ENCODE measurements at regions not wholly inside any gene's neighbourhood (a gene's known extent, or its start where the extent isn't known, plus 50 kb on each side); places are given as distances from the start of the nearest gene placed in this dataset.

- Mint-ChIP-seq H3K27ac (ENCODE audit: unreplicated experiment) (no peak overlapping the region), H3K4me3 (ENCODE audit: unreplicated experiment) (no peak overlapping the region), H3K36me3 (ENCODE audit: unreplicated experiment) (no peaks in the 10 kb centered on the region), H3K27me3 (ENCODE audit: unreplicated experiment) (peaks cover 2% of the 10 kb centered on the region), H3K4me1 (ENCODE audit: low read depth, unreplicated experiment) (no peaks in the 10 kb centered on the region), H3K9me3 (ENCODE audit: unreplicated experiment) (peaks cover 3% of the 10 kb centered on the region)
- DNase-seq = no peak
- TF ChIP-seq CTCF (IDR thresholded peaks at IDR 0.05; ENCODE audit: partially characterized antibody, unreplicated experiment) = no peak
These were observed 108.6 kb upstream of the GJB6 start for GRCh38 chr13:20340759-20341171.

GRCh38 chr13:20340136-20340758 is 108.1 kb upstream of the GJB6 start:
- H3K4me3 Mint-ChIP-seq (ENCODE audit: unreplicated experiment) = no peak overlapping the region
- H3K27me3 Mint-ChIP-seq (ENCODE audit: unreplicated experiment) = peaks cover 2% of the 10 kb centered on the region
- no peaks in the 10 kb centered on the region for H3K4me1 Mint-ChIP-seq (ENCODE audit: low read depth, unreplicated experiment)
- H3K9me3 Mint-ChIP-seq (ENCODE audit: unreplicated experiment) = peaks cover 3% of the 10 kb centered on the region
- no peaks in the 10 kb centered on the region for H3K36me3 Mint-ChIP-seq (ENCODE audit: unreplicated experiment)
- TF ChIP-seq CTCF (IDR thresholded peaks at IDR 0.05; ENCODE audit: partially characterized antibody, unreplicated experiment) = no peak
- no peak overlapping the region for H3K27ac Mint-ChIP-seq (ENCODE audit: unreplicated experiment)
- no peak for DNase-seq

- Mint-ChIP-seq H3K27me3 (ENCODE audit: unreplicated experiment) (peaks cover 5% of the 10 kb centered on the region), H3K27ac (ENCODE audit: unreplicated experiment) (no peak overlapping the region), H3K4me3 (ENCODE audit: unreplicated experiment) (no peak overlapping the region), H3K4me1 (ENCODE audit: low read depth, unreplicated experiment) (no peaks in the 10 kb centered on the region), H3K36me3 (ENCODE audit: unreplicated experiment) (peaks cover 6% of the 10 kb centered on the region), H3K9me3 (ENCODE audit: unreplicated experiment) (peaks cover 6% of the 10 kb centered on the region)
- DNase-seq = no peak
- no peak for TF ChIP-seq CTCF (IDR thresholded peaks at IDR 0.05; ENCODE audit: partially characterized antibody, unreplicated experiment)
These were observed 105.9 kb upstream of the GJB6 start for GRCh38 chr13:20337884-20338551.

DNA sequence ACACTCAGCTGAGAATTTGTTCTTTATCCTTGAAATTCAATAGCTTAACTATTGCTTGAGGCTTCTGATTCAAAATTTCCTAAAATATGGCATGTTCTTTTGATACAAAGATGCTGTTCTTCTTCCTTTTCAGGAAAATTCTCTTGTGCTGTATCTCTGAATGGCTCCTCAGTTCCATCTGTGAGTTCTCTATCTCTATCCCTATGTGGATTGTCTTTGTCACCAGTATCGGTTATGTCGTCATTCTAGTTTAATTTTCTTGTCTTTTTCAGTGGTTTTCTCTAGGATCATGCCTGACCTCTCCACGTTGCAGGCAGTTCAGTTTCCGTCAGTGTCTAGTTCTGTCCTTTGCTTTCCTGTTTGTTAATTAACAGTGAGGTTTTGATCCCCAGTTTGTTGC is 104.6 kb upstream of the GJB6 start:
- TF ChIP-seq CTCF (IDR thresholded peaks at IDR 0.05; ENCODE audit: partially characterized antibody, unreplicated experiment) = no peak
- Mint-ChIP-seq H3K27ac (ENCODE audit: unreplicated experiment) (no peak overlapping the region), H3K4me3 (ENCODE audit: unreplicated experiment) (no peak overlapping the region), H3K36me3 (ENCODE audit: unreplicated experiment) (peaks cover 6% of the 10 kb centered on the region), H3K9me3 (ENCODE audit: unreplicated experiment) (peaks cover 6% of the 10 kb centered on the region), H3K27me3 (ENCODE audit: unreplicated experiment) (peaks cover 5% of the 10 kb centered on the region), H3K4me1 (ENCODE audit: low read depth, unreplicated experiment) (no peaks in the 10 kb centered on the region)
- DNase-seq = no peak

- no peak overlapping the region for H3K4me3 Mint-ChIP-seq (ENCODE audit: unreplicated experiment)
These were observed 102.2 kb upstream of the GJB6 start for GRCh38 chr13:20334309-20334708.

More at GRCh38 chr13:20334309-20334708, 102.2 kb upstream of the GJB6 start:
- no peak for TF ChIP-seq CTCF (IDR thresholded peaks at IDR 0.05; ENCODE audit: partially characterized antibody, unreplicated experiment)
- Mint-ChIP-seq H3K36me3 (ENCODE audit: unreplicated experiment) (peaks cover 6% of the 10 kb centered on the region), H3K9me3 (ENCODE audit: unreplicated experiment) (peaks cover 5% of the 10 kb centered on the region), H3K4me1 (ENCODE audit: low read depth, unreplicated experiment) (no peaks in the 10 kb centered on the region), H3K27ac (ENCODE audit: unreplicated experiment) (no peak overlapping the region), H3K27me3 (ENCODE audit: unreplicated experiment) (peaks cover 5% of the 10 kb centered on the region)
- DNase-seq = no peak

All from glutamatergic neuron (in vitro differentiated cells).